Calu3 (cell line): ENCODE measurements at regions not wholly inside any gene's neighbourhood (a gene's known extent, or its start where the extent isn't known, plus 50 kb on each side); places are given as distances from the start of the nearest gene placed in this dataset.

Source experiments
- BruUV-seq: library from RNA; stranded (reverse); fragments of 400-500 nt; replicated peaks from 2 replicates; lab custom pipeline; 2021; lab: Mats Ljungman, UMichigan
- CTCF ChIA-PET: fragments of 300-600 bp; sonication (Branson Sonifier 250); formaldehyde crosslinking; loops from one replicate; lab custom pipeline; 2022; ENCODE audit warnings: antibody characterized with exemption; lab: Charles Lee
- DNase-seq: peaks from one replicate; pipeline ENCODE4 v3.0.0; 2022
- H3K27ac Mint-ChIP-seq: one replicate; pipeline ENCODE4 v1.8.0; 2022; ENCODE audit warnings: mixed read lengths; ENCODE audit not compliant: unreplicated experiment
- H3K27me3 Mint-ChIP-seq: one replicate; pipeline ENCODE4 v1.8.0; 2022; ENCODE audit warnings: mixed read lengths; ENCODE audit not compliant: unreplicated experiment
- H3K36me3 Mint-ChIP-seq: one replicate; pipeline ENCODE4 v1.8.0; 2022; ENCODE audit warnings: mild to moderate bottlenecking, moderate library complexity, mixed read lengths; ENCODE audit not compliant: insufficient read depth, unreplicated experiment
- H3K4me1 Mint-ChIP-seq: one replicate; pipeline ENCODE4 v1.8.0; 2022; ENCODE audit warnings: mild to moderate bottlenecking, low read depth, mixed read lengths; ENCODE audit not compliant: unreplicated experiment
- H3K4me3 Mint-ChIP-seq: one replicate; pipeline ENCODE4 v1.8.0; 2022; ENCODE audit warnings: mild to moderate bottlenecking, low read depth, moderate library complexity, mixed read lengths; ENCODE audit not compliant: unreplicated experiment
- H3K9me3 Mint-ChIP-seq: one replicate; pipeline ENCODE4 v1.8.0; 2022; ENCODE audit warnings: low read depth, mixed read lengths; ENCODE audit not compliant: unreplicated experiment
- intact Hi-C: fragments of 100-400 bp; cut with micrococcal nuclease; formaldehyde crosslinking; loops from one replicate; pipeline ENCODE4 v1.10.0; 2022; ENCODE audit not compliant: unreplicated experiment
- TF ChIP-seq, protein P1 (sequence below): fragments of 200-600 bp; IDR thresholded peaks from one replicate; pipeline ENCODE4 v1.8.0; 2022; ENCODE audit warnings: antibody characterized with exemption; ENCODE audit not compliant: unreplicated experiment

DNA sequence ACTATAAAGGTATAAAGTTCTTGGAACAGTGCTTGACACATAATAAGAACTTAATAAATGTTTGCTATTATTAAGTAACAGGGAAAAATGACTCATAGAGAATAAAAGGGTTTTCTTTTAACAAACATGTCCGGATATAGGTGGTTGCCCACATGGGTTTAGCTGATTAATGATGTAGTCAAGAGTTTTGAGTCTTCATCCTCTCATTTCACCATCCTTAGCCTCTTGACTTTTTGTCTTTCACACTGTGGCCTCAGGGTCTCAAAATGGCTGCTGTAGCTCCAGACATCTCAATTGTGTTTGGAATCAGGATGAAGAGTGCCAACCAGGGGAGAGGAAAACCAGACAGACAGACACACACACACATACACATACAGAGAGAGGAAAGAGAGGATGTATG lies 97.9 kb downstream of the HSPH1 start:
- H3K27ac Mint-ChIP-seq, result no peak overlapping the region

GRCh38 chr13:31060655-31061054 lies 101.0 kb downstream of the HSPH1 start:
- no peak for DNase-seq
- intact Hi-C loops, result no loop called here
- H3K27me3 Mint-ChIP-seq, result no peaks in the 10 kb centered on the region
- no peaks in the 10 kb centered on the region for H3K36me3 Mint-ChIP-seq
- TF ChIP-seq, protein P1, sequence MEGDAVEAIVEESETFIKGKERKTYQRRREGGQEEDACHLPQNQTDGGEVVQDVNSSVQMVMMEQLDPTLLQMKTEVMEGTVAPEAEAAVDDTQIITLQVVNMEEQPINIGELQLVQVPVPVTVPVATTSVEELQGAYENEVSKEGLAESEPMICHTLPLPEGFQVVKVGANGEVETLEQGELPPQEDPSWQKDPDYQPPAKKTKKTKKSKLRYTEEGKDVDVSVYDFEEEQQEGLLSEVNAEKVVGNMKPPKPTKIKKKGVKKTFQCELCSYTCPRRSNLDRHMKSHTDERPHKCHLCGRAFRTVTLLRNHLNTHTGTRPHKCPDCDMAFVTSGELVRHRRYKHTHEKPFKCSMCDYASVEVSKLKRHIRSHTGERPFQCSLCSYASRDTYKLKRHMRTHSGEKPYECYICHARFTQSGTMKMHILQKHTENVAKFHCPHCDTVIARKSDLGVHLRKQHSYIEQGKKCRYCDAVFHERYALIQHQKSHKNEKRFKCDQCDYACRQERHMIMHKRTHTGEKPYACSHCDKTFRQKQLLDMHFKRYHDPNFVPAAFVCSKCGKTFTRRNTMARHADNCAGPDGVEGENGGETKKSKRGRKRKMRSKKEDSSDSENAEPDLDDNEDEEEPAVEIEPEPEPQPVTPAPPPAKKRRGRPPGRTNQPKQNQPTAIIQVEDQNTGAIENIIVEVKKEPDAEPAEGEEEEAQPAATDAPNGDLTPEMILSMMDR, result no peak
- no TSS peak for BruUV-seq
- peaks cover 3% of the 10 kb centered on the region for H3K9me3 Mint-ChIP-seq
- H3K27ac Mint-ChIP-seq, result no peak overlapping the region
- peaks cover 8% of the 10 kb centered on the region for H3K4me1 Mint-ChIP-seq
- CTCF ChIA-PET, result no interaction called here
- H3K4me3 Mint-ChIP-seq, result no peak overlapping the region

More for the DNA sequence above, 97.9 kb downstream of the HSPH1 start:
- CTCF ChIA-PET, result no interaction called here
- DNase-seq, result no peak
- Mint-ChIP-seq H3K36me3 (no peaks in the 10 kb centered on the region), H3K9me3 (peaks cover 3% of the 10 kb centered on the region), H3K4me1 (peaks cover 8% of the 10 kb centered on the region), H3K4me3 (no peak overlapping the region), H3K27me3 (no peaks in the 10 kb centered on the region)
- no TSS peak for BruUV-seq
- intact Hi-C loops, result no loop called here
- TF ChIP-seq, protein P1, result no peak

GRCh38 chr13:31060220-31060619 lies 101.5 kb downstream of the HSPH1 start:
- no peaks in the 10 kb centered on the region for H3K36me3 Mint-ChIP-seq
- TF ChIP-seq, protein P1, result no peak
- CTCF ChIA-PET, result no interaction called here
- H3K27ac Mint-ChIP-seq, result no peak overlapping the region
- peaks cover 3% of the 10 kb centered on the region for H3K9me3 Mint-ChIP-seq
- no peak overlapping the region for H3K4me3 Mint-ChIP-seq
- peaks cover 8% of the 10 kb centered on the region for H3K4me1 Mint-ChIP-seq
- no TSS peak for BruUV-seq
- intact Hi-C loops, result no loop called here
- DNase-seq, result no peak
- no peaks in the 10 kb centered on the region for H3K27me3 Mint-ChIP-seq

DNA sequence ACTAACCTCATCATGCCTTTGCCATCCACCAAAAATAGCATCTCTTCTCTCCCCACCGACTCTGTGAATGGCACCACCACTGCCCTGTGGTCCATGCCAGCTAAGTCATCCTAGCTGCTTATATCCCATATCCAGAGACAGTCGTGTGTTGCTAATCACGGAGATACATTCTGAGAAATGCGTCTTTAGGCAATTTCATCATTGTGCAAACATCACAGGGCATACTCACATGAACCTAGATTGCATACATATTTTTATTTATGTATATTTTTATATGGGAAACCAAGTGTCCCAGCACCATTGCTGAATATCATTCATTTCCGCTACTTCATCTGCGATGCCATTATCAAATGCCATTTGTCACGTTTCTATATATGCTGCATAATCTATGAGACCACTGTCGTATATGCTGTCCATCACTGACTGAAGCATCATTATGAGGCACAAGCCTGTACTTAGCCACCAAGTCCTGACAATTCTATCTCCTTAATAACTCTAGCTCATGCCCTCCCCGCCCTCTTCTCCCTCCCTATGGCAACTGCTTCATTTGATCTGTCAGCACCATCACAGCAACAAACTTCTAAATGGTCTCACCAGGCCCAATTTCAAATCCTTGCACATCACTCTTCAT lies 104.2 kb downstream of the HSPH1 start:
- DNase-seq, result no peak
- H3K9me3 Mint-ChIP-seq, result no peaks in the 10 kb centered on the region
- CTCF ChIA-PET, result interaction anchor here (0.6 kb wide), 1 partner anchor 26 kb away, joined by 7 read pairs; no protein-coding TSS in a partner anchor
- H3K4me3 Mint-ChIP-seq, result no peak overlapping the region
- no peaks in the 10 kb centered on the region for H3K27me3 Mint-ChIP-seq
- no peaks in the 10 kb centered on the region for H3K36me3 Mint-ChIP-seq
- no TSS peak for BruUV-seq
- TF ChIP-seq, protein P1, result no peak
- intact Hi-C loops, result no loop called here
- H3K4me1 Mint-ChIP-seq, result no peaks in the 10 kb centered on the region
- H3K27ac Mint-ChIP-seq, result no peak overlapping the region
